ENCODE measurements at regions not wholly inside any gene's neighbourhood (a gene's known extent, or its start where the extent isn't known, plus 50 kb on each side); places are given as distances from the start of the nearest gene placed in this dataset.

- Mint-ChIP-seq H3K4me3 (ENCODE audit: low read depth, unreplicated experiment) (no peak overlapping the region), H3K4me1 (ENCODE audit: low read depth, unreplicated experiment) (no peaks in the 10 kb centered on the region), H3K36me3 (ENCODE audit: insufficient read depth, unreplicated experiment) (no peaks in the 10 kb centered on the region), H3K27ac (ENCODE audit: unreplicated experiment) (no peak overlapping the region), H3K27me3 (ENCODE audit: unreplicated experiment) (no peaks in the 10 kb centered on the region), H3K9me3 (ENCODE audit: low read depth, unreplicated experiment) (no peaks in the 10 kb centered on the region)
- no peak for TF ChIP-seq CTCF (IDR thresholded peaks at IDR 0.05; ENCODE audit: unreplicated experiment)
- no TSS peak for BruUV-seq (replicated peaks)
- CTCF ChIA-PET: no interaction called here
- no peak for DNase-seq
- intact Hi-C loops (cut with micrococcal nuclease; ENCODE audit: unreplicated experiment): no loop called here
Observed at GRCh38 chr9:81137976-81138568, 551.3 kb downstream of the TLE1 start.

GRCh38 chr9:81132796-81133195, 556.6 kb downstream of the TLE1 start:
- Mint-ChIP-seq H3K27ac (ENCODE audit: unreplicated experiment) (no peak overlapping the region), H3K4me3 (ENCODE audit: low read depth, unreplicated experiment) (no peak overlapping the region), H3K4me1 (ENCODE audit: low read depth, unreplicated experiment) (peaks cover 7% of the 10 kb centered on the region), H3K36me3 (ENCODE audit: insufficient read depth, unreplicated experiment) (no peaks in the 10 kb centered on the region), H3K9me3 (ENCODE audit: low read depth, unreplicated experiment) (peaks cover 2% of the 10 kb centered on the region), H3K27me3 (ENCODE audit: unreplicated experiment) (no peaks in the 10 kb centered on the region)
- DNase-seq: no peak
- no TSS peak for BruUV-seq (replicated peaks)
- intact Hi-C loops (cut with micrococcal nuclease; ENCODE audit: unreplicated experiment): no loop called here
- CTCF ChIA-PET: no interaction called here
- TF ChIP-seq CTCF (IDR thresholded peaks at IDR 0.05; ENCODE audit: unreplicated experiment): no peak

GRCh38 chr9:81132318-81132717, 557.0 kb downstream of the TLE1 start:
- no peak overlapping the region for H3K27ac Mint-ChIP-seq (ENCODE audit: unreplicated experiment)
- peaks cover 7% of the 10 kb centered on the region for H3K4me1 Mint-ChIP-seq (ENCODE audit: low read depth, unreplicated experiment)
- H3K9me3 Mint-ChIP-seq (ENCODE audit: low read depth, unreplicated experiment): peaks cover 2% of the 10 kb centered on the region
- no peak for DNase-seq
- CTCF ChIA-PET: no interaction called here
- TF ChIP-seq CTCF (IDR thresholded peaks at IDR 0.05; ENCODE audit: unreplicated experiment): no peak
- no TSS peak for BruUV-seq (replicated peaks)
- intact Hi-C loops (cut with micrococcal nuclease; ENCODE audit: unreplicated experiment): no loop called here
- no peaks in the 10 kb centered on the region for H3K36me3 Mint-ChIP-seq (ENCODE audit: insufficient read depth, unreplicated experiment)
- H3K27me3 Mint-ChIP-seq (ENCODE audit: unreplicated experiment): no peaks in the 10 kb centered on the region
- H3K4me3 Mint-ChIP-seq (ENCODE audit: low read depth, unreplicated experiment): no peak overlapping the region

- Mint-ChIP-seq H3K27me3 (ENCODE audit: unreplicated experiment) (no peaks in the 10 kb centered on the region), H3K4me1 (ENCODE audit: low read depth, unreplicated experiment) (peaks cover 30% of the 10 kb centered on the region), H3K4me3 (ENCODE audit: low read depth, unreplicated experiment) (no peak overlapping the region), H3K36me3 (ENCODE audit: insufficient read depth, unreplicated experiment) (no peaks in the 10 kb centered on the region), H3K27ac (ENCODE audit: unreplicated experiment) (no peak overlapping the region), H3K9me3 (ENCODE audit: low read depth, unreplicated experiment) (peaks cover 2% of the 10 kb centered on the region)
- TF ChIP-seq CTCF (IDR thresholded peaks at IDR 0.05; ENCODE audit: unreplicated experiment): no peak
- CTCF ChIA-PET: no interaction called here
- intact Hi-C loops (cut with micrococcal nuclease; ENCODE audit: unreplicated experiment): no loop called here
- no peak for DNase-seq
- BruUV-seq (replicated peaks): no TSS peak
Observed at GRCh38 chr9:81128701-81129100, 560.6 kb downstream of the TLE1 start.
